Middle frontal gyrus (tissue), 1 donor: ENCODE measurements at regions not wholly inside any gene's neighbourhood (a gene's known extent, or its start where the extent isn't known, plus 50 kb on each side); places are given as distances from the start of the nearest gene placed in this dataset.

ENCODE experiments used
- DNase-seq: peaks from one replicate; pipeline ENCODE4 v3.0.0-alpha.2; 2015; ENCODE audit warnings: low spot score; ENCODE audit errors: extremely low spot score

DNA sequence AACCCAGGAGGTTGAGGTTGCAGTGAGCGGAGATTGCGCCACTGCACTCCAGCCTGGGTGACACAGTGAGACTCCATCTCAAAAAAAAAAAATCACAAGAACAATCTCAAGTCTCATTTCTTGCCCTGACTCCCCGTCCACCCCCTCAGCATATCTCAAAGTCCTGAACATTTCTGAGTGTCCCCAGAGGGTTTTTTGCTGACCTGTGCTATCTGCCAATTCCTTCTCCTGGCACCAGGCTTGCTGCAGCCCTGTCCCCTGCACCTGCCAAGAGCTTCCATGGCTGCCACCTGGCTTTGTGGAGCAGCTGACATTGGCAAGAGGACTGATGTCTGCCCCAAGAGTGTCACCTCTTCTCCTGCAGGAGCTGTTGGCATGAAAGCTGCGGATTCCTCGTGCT lies 54.9 kb upstream of the PTPRT start:
- DNase-seq: no peak

DNA sequence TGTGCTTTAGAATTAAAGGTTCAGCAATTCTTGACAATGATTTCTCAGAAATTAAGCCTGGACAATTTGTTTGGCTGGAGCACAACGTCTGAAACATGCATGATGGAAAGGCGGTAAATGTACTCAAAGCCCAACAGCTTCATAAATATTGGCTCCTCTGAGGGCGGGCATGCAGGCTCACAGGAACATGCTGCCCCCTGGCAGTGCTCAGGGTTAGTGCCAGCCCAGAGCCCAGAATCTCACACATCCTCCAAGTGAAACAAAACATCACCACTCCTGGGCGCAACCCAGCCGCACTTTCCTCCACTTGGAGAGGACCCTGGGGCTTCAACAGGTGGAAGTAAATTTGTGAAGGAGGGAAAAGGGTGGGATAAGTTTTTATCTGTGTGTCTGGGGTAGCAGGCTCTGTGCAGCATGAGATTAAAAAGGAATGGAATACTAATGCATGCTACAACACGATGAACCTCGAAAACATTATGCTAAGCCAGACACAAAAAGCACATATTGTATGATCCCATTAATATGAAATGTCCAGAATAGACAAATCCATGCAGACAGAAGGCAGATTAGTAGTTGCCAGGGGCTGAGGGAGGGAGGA lies 54.1 kb upstream of the PTPRT start:
- no peak for DNase-seq

DNA sequence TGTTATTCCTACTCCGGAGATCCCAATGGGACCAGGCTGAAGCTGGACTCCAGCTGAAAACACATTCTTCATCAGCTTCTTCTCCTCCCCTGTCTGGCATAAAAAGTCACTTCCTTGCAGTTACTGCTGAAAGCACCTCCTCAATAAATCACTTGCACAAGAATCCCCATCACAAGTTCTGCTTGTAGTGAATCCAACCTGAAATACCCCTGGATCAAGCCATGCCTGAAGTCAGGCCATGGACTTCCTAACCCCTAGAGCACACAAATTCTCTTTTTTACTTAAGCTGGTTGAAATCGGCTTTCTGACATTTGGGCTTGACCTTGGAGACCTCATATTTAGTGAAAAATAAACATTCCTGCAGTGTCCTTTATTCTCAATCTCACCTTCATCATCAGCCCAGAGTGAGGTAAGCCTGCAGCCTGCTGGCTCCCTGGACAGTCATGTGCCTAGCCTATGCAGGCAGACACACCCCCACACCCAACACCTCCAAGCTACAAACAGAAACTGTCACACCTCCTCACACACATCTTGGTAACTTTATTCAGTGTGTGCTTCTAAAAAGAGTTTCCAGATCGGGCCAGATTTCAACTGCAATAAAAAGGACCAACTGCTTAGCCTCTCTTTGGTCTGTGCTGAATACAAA lies 51.5 kb upstream of the PTPRT start:
- no peak for DNase-seq
